ENCODE measurements at regions not wholly inside any gene's neighbourhood (a gene's known extent, or its start where the extent isn't known, plus 50 kb on each side); places are given as distances from the start of the nearest gene placed in this dataset.

DNA sequence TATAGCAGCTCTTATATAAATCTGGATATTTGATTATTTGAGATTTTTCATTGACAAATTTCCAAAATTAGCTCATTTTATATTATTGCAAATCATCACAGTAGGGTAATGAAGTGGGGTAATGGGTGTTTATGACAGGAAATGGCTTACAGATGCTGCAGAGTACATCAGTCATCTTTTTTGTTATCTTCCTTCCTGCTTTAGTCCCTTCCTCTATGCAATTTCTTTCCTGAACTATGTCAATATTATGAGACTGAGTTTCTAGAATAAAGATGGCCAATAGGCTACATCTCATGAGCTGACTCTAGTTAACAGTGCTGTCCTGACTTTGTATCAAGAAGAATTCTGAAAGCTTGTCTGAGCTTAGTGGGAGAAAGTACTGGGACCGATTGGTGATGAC lies 244.5 kb downstream of the XPNPEP1 start:
- TF ChIP-seq, protein P1, sequence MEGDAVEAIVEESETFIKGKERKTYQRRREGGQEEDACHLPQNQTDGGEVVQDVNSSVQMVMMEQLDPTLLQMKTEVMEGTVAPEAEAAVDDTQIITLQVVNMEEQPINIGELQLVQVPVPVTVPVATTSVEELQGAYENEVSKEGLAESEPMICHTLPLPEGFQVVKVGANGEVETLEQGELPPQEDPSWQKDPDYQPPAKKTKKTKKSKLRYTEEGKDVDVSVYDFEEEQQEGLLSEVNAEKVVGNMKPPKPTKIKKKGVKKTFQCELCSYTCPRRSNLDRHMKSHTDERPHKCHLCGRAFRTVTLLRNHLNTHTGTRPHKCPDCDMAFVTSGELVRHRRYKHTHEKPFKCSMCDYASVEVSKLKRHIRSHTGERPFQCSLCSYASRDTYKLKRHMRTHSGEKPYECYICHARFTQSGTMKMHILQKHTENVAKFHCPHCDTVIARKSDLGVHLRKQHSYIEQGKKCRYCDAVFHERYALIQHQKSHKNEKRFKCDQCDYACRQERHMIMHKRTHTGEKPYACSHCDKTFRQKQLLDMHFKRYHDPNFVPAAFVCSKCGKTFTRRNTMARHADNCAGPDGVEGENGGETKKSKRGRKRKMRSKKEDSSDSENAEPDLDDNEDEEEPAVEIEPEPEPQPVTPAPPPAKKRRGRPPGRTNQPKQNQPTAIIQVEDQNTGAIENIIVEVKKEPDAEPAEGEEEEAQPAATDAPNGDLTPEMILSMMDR (IDR thresholded peaks at IDR 0.05), result no peak
- TF ChIP-seq EP300 (IDR thresholded peaks at IDR 0.05) (no peak), POLR2A (IDR thresholded peaks at IDR 0.05) (no peak)
- H3K4me1 ChIP-seq, result no peaks in the 10 kb centered on the region
- H3K4me3 ChIP-seq, result no peak overlapping the region
- WGBS, 2 donors, result 82 to 89% methylated on average over 1 of the region's 1 CpG
- no peaks in the 10 kb centered on the region for H3K36me3 ChIP-seq
- DNase-seq (ENCODE audit: low spot score in 2 of 2), result no peak
- no peaks in the 10 kb centered on the region for H3K27me3 ChIP-seq
- no peak overlapping the region for H3K27ac ChIP-seq
- H3K9me3 ChIP-seq, result no peaks in the 10 kb centered on the region

DNA sequence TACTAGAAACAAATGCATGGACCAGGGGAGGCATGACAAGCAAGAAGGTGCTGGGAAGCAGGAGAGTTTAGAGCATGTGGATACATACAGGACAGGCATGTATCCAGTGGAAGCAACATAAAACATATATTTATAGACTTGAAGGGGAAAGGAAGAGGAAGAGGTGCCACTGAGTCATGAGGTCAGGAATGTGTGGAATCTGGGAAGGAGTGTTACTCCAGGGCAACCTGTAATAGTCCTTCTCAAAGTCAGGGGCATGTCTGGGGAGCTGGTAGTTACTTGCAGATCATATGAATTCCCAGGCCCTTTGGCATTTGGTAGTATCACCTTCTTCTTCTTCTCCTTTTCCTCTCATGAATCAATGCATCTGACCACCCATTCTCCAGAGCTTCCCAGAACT lies 246.6 kb downstream of the XPNPEP1 start:
- Histone ChIP-seq H3K36me3 (no peaks in the 10 kb centered on the region), H3K9me3 (no peaks in the 10 kb centered on the region), H3K27ac (no peak overlapping the region), H3K4me3 (no peak overlapping the region), H3K27me3 (no peaks in the 10 kb centered on the region), H3K4me1 (no peaks in the 10 kb centered on the region)
- TF ChIP-seq POLR2A (IDR thresholded peaks at IDR 0.05) (no peak), EP300 (IDR thresholded peaks at IDR 0.05) (no peak)
- TF ChIP-seq, protein P1 (IDR thresholded peaks at IDR 0.05), result no peak
- DNase-seq (ENCODE audit: low spot score in 2 of 2), result no peak

DNA sequence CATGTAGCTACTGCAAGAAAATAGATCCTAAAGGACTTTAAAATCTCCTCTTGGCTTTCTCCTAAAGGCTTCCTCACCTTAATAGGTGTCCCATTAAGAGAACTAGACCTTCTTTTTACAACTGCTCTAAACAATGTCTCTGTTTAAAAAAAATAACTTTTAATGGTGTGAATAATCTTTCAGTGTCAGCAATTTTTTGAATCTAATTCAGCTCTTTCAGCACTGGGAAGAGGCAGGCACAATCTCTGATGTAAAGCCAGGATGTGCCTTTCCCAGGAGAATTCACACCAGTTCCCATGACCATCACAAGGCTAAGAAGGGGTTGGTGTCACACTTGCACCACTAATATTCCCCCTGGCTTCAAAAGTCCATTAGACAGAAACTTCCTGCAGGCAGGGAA lies 254.6 kb downstream of the XPNPEP1 start:
- no peak overlapping the region for H3K27ac ChIP-seq
- H3K27me3 ChIP-seq, result no peaks in the 10 kb centered on the region
- H3K9me3 ChIP-seq, result peaks cover 0 to 8% (median 0%) of the 10 kb centered on the region in 4 donors
- H3K4me1 ChIP-seq, result no peaks in the 10 kb centered on the region
- TF ChIP-seq, protein P1 (IDR thresholded peaks at IDR 0.05), result no peak
- TF ChIP-seq POLR2A (IDR thresholded peaks at IDR 0.05), result no peak
- TF ChIP-seq EP300 (IDR thresholded peaks at IDR 0.05), result no peak
- H3K36me3 ChIP-seq, result no peaks in the 10 kb centered on the region
- DNase-seq (ENCODE audit: low spot score in 2 of 2), result no peak
- H3K4me3 ChIP-seq, result no peak overlapping the region

DNA sequence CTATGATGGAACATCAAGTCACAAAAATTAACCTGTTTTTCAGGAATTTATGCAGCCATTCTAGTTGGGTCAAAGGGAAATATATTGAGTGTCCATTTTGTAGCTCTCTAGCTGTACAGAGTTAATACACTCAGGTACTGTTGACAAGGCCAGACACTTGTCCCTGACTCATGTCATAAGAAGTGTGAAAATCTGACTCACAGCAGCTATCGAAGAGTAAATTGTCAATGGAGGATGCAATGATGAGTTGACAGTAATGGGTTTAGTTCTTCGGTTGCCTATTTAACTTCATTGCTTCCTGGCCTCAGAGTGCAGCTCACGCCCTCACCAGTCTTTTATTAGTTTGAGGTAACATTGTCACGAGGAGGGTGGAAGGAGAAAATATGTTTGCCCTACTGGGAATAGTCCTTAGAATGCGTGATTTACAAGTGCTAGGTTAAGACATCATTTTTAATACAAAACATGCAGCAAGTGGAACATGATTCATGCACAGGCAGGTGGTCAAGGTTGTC lies 255.1 kb downstream of the XPNPEP1 start:
- Histone ChIP-seq H3K4me1 (no peaks in the 10 kb centered on the region), H3K36me3 (no peaks in the 10 kb centered on the region), H3K9me3 (peaks cover 0 to 13% (median 0%) of the 10 kb centered on the region in 4 donors), H3K4me3 (no peak overlapping the region), H3K27ac (no peak overlapping the region), H3K27me3 (no peaks in the 10 kb centered on the region)
- DNase-seq (ENCODE audit: low spot score in 2 of 2), result no peak
- no peak for TF ChIP-seq EP300 (IDR thresholded peaks at IDR 0.05)
- TF ChIP-seq, protein P1 (IDR thresholded peaks at IDR 0.05), result no peak
- TF ChIP-seq POLR2A (IDR thresholded peaks at IDR 0.05), result no peak
- WGBS, 2 donors, result 73 to 83% methylated on average over 5 of the region's 5 CpGs

DNA sequence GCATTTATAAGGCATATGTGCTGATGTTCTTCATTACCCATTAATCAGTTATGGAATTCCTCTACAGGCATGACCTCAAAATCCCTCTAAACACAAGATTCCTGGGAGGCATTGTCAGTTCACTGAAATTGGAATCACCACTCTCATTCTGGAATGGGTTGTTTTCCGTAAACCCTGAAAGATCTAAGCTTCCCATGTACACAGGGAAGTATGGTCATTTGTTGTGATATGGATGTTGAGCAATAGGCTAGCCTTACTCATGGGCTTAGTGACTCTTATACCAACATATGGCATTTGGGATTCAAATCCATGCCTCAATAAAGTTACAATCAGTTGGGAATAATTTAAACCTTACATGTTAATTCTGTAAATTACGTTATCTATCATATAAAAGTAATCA lies 258.0 kb downstream of the XPNPEP1 start:
- Histone ChIP-seq H3K36me3 (no peaks in the 10 kb centered on the region), H3K27me3 (no peaks in the 10 kb centered on the region), H3K4me3 (no peak overlapping the region), H3K27ac (no peak overlapping the region), H3K4me1 (no peaks in the 10 kb centered on the region), H3K9me3 (peaks cover 0 to 21% (median 0%) of the 10 kb centered on the region in 4 donors)
- DNase-seq (ENCODE audit: low spot score in 2 of 2), result no peak
- 82 to 88% methylated on average over 2 of the region's 2 CpGs for WGBS, 2 donors
- no peak for TF ChIP-seq EP300 (IDR thresholded peaks at IDR 0.05)
- TF ChIP-seq POLR2A (IDR thresholded peaks at IDR 0.05), result no peak
- TF ChIP-seq, protein P1 (IDR thresholded peaks at IDR 0.05), result no peak

All from tibial nerve (tissue), 4 donors.